ENCODE measurements at regions not wholly inside any gene's neighbourhood (a gene's known extent, or its start where the extent isn't known, plus 50 kb on each side); places are given as distances from the start of the nearest gene placed in this dataset.

DNA sequence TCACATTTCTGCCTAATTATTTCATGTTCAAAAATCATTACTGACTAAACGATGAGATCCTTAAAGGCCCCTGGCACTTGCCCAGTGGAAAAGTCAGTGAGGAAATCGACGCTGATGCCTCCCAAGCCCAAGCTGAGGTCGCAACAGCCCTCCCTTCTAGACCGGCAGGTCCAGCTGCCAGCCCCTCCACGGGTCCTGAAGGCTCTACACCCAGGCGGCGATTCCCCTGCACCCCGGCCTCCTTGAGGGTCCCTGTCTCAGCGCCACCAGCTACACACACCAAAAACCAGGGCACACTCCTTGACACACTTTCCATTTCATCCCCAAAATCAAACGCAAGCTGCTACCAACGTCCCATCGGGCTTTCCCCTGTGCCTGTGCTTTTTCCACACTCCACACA, 200.1 kb upstream of the RNF32 start:
- DNase-seq = no peak

DNA sequence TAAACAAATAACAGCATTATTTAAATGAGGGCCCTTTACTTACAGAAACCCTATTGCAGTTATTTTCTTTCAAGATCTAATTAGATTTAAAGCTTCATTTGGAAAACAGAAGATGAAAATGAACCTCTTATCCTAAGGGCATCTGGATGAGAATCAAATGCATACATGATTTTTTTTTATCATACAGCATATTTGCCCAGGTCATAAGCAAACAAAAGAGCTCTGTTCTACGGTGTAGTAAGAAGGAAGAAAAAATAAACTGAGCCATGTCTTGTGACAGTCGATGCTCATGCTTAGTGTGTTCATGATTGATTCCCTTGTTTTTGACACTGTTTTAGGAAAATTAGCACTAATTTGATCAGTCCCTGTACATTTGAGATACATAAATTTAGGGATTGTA, 202.6 kb upstream of the RNF32 start:
- DNase-seq = no peak

DNA sequence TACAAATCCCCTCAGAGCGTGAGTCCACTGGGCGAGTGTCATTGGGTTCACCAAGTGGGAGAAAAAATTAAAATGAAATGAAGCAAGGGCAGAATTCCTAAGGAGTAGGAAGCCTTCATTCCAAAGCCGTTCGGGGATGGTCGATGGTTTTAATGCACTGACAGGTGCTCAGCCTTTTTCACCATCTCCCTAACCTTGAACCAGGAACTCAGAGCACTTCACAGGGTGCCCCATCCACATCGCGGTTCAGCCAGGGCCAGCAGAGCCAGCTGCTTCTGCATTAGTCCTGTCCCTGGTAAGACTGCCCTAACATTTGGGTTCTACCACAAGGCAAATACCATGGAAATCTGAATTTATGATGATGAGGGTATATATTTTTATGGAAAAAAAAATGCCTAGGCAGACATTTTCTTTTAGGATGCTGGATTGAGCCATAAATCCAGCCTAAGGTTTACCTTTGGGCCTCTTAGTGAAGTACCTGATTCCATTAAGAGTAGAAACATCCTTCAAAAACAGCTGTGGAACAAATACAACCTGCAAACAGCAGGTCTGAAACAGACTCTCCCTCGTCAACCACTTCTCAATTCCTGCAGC, 203.5 kb upstream of the RNF32 start:
- no peak for DNase-seq

DNA sequence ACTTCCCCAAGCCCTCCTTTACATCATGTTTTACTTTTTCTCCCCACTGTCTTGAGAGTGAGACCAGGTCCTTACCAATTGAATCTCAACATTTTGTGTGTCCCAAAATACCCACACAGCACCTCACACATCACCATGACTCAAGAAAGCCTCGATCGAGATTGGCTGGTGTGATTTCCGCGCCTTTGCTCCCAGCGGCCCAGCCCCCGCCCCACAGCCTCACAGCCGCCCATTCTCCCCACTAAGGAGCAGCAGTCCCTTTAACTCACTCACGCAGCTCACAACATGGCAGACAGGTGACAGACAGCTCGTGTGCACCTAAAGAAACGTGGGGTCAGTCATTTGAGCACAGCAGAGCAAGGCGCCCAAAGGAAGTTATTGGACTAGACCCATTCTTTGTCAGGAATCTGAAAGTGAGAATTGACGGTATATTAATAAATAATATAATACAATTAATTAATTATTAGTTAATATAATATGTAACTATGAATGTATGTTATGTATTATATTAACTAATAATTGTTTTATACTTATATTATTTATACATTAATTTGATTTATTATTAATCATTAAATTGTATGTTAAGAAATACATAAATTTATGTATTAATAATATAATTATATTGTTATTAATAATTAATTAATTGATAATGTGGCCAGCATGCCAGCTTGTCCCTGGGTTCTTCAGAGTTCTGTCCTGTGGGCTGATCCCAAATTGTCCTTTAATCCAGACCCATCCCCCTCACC, 204.9 kb upstream of the RNF32 start:
- DNase-seq = no peak

DNA sequence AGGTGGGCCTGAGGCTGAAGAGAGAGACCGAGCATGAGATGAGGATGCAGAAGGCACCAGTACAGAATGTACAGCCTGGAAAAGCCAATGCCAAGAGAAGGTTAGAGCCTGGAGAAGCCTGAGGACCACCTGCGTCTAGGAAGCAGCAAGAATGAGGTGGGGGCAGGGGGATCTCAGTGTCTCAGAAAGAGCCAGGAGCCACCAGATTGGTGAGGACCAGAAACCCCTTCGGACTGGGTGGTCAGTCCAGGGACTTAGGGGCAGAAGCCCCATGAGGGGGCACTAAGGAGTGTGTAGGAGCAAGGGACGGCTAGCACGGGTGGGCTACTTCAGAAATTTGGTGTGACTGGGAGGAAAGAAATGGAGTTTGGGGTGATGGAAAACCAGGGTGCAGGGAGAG, 205.9 kb upstream of the RNF32 start:
- DNase-seq = no peak

DNA sequence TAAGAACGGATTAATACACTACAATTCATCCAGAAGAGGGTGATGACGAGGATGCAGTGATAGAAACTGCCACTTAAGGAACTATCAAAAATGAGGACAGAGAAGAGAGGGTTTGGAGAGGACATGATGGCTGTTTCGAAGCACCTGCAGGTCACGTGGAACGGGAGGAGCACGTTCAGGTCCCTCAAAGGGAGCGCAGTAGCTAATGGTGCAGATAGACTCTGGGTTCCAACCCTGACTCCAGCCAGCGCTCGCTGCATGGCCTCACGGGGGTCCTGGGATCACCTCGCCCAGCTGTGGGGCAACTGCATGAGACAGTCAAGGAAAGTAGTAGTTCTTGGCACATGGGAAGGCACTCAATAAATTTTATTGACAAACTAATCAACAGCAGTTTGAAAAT, 208.6 kb upstream of the RNF32 start:
- DNase-seq = no peak

DNA sequence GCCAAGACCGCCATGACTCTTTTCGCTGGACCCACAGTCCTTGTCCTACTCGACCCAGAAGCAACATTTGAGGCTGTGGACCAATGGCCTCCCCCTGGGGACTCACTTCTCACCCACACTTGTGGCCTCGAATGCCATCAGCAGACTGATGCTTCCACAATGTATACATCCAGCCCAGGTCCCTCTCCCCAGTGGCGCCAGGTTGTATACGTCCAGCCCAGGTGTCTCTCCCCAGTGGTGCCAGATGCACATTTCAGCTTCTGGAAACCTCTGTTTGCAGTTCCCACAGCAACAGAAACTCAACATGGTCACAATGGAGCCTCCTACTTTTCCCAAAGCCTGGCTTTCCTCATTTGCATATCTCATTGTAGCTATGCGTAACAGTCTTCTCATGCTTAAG, 210.5 kb upstream of the RNF32 start:
- DNase-seq = no peak

DNA sequence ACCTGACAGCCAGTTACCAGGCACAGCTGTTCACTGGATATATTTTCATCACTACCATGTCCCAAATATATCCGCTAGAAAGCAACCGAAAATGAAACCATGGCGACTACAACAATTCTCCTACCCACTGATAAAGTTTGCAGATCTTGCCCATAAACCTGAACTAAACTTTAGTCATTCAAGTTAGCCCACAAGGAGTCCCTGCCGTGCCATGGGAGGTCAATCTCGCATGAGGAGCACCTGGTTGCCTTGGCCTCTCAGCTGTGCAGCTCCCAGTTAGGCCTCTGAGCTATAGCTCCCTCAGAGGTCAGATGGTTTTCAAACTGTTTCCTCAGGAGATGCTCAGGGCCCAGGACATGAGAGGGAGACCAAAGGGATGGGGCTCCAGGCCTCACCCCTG, 211.1 kb upstream of the RNF32 start:
- DNase-seq = no peak

DNA sequence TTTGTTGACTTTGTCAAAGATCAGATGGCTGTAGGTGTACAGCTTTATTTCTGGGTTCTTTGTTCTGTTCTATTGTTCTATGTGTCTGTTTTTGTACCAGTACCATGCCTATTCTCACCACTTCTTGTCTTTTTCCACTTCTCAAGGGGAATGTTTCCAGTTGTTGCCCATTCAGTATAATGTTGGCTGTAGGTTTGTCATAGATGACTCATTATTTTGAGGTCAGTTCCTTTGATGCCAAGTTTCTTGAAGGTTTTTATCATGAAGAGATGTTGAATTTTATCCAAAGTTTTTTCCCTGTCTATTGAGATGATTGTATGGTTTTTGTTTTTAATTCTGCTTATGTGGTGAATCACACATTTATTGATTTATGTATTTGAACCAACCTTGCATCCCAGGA, 216.7 kb upstream of the RNF32 start:
- no peak for DNase-seq

DNA sequence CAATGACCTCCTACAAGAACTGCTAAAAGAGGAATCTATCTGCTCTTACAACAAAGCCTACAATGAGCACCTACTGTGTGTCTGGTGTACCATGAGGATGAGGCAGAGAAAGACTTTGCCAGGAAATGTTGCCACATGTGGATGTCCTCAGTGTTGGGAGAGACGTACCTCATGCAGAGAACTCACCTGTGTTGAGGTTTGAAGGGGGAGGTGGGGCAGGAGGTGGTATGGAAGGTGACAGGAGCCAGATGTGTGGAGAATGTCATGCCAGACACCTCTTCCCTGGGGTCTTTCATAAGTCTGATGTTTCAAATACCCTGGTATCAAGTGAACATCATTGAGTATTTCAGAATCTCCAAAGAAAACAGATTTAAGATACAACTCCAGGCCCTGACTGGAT, 220.1 kb upstream of the RNF32 start:
- DNase-seq = no peak

DNA sequence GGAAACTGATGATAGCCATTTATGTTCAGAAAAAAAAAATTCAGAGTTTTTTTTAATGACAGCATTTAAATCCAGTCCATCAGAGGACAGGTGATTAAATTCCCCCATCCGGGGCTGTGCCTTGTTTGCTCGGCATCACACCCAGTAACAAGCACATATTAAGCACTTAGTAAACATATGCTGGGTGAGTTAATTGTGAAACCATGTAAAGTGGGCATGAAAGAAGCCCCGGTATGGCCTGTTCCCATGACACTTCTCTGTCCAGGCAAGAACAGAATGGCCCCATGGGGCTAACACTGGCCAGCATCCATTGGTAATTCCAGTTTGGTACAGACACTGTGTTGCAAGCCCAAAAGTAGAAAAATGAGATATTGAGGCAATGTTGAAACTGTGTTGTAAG, 220.8 kb upstream of the RNF32 start:
- DNase-seq = no peak

DNA sequence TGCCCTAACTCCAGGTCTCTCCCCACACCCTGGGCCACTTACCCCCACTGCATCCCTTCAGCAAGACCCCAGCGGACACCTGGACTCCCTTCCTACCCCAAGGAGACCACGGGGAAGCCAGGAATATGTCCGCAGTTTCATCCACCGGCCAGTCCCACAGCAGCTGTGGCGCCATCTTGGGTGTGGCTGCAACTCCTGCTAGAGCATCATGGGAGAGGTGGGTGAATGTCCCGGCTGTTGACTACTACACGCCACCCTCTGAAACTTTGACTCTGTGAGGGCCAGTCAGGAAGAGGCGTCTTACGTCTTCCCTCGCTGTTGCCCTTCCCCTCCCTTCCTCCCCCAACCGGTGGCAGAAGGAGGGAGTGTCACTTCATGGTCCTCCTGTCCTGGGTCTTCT, 238.3 kb upstream of the RNF32 start:
- no peak for DNase-seq

DNA sequence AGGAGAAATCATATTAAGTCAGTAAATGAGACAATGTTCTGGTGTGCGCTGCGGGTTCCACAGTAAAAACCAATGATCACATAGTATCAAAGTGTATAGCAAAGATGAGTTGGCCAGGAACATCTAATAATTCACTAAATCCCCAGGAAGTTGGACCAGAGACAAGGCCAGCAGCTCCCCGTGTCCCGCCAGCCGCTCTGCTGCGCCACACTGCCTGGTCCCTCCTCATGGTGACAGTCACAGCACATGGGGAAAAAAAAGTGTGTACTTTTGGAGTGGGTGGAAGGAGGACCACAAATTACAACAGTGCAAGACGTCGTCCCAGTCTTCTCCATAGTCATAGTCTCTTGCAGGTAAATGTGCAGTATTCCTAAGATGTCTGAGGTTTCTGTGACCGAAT, 239.0 kb upstream of the RNF32 start:
- no peak for DNase-seq

DNA sequence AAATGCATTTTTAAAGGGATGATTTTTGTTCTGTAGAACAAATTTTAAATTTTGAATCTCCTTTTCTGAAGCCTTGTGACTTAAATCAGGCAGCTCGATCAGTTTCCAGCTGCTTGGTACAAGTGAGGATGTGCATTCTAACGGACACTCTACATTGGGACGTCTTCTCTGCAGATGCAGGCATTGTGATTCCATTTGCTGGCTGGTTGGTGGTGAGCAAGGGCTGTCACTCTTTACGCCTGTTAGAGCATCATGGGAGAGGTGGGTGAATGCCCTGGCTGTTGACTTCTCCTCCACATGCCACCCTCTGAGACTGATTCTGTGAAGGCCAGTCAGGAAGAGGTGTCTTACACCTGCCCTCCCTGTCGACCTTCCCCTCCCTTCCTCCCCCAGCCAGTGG, 240.5 kb upstream of the RNF32 start:
- no peak for DNase-seq

DNA sequence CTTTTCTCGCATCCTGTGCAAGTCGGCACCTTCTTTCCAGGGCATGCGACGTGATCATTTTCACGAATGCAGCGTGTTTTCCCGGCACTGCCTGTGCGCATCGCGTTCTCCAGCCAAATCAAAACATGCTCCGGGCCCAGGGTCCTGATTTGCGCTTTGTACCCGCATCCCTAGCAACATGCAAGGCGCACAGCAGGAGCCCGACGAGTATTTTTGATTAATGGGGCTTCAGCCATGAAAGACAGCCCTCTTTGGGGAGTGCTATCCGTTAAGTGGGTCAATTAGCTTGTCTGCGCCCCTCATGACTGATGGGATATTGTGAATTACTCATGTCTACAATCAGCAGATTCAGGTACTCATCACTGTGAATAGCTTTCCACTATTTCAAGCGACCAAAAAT, 243.3 kb upstream of the RNF32 start:
- DNase-seq = no peak

DNA sequence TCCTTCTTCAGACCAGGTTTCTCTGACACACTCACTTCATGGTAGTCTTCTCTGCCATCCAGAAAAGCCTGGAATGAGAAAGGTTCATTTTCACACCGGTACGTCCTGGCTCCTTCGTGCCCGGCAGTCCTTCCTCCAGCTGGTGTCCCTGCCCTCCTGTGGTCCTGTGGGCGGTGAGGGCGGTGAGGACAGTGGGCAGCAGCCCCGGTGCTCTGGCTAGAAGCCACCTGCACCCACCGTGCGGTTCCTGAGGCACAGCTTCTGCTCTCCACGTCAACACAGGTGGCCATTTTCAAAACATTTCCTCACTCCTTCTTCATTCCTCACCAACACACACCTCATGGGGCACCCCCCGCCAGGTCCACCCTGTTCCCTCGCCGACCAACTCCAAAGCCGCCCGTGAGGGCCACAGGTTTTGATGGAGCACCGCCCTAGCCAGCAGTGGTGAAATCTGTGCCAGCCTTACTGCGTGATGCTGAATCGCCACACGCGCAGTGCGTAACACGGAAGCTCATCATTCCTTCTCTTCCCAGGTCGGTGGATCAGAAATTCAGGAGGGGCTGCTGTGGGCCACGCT, 251.4 kb upstream of the RNF32 start:
- no peak for DNase-seq

DNA sequence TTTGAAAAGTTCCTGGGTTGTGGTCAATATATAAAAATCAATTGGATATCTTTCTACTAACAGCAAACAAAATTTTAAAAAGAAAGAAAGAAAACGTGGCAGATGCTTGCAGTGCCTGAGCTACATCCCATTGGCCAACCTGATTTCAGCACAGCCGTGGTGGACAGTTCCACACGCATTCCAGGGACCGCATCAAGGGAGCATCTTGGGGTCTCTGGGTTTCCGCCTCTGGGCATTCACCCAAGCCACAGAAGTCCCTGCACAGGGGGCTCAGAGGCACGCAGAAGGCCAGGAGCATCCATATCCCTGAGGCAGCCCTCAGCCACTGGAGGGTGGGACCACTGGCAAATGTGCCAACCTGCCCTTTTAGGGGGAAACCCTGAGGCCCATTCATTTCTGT, 254.5 kb upstream of the RNF32 start:
- no peak for DNase-seq

DNA sequence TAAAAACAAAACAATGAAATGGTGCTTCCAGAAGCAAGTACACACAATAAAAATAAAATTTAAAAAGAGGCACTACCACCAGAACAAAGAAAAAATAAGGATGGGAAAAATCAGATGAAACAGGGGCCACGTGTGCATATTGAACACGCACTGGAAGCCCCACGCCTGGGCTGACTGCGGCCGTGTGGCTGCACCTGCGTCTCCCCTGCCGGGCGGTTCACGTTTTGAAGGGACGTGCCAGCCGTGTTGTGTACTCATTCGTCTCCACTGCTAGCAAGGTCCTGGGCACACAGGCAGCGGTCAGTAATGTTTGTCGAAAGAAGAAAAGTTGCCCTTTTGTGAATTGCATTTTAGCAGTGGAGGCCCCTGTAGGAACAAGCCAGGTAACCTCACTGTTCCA, 255.9 kb upstream of the RNF32 start:
- DNase-seq = no peak

DNA sequence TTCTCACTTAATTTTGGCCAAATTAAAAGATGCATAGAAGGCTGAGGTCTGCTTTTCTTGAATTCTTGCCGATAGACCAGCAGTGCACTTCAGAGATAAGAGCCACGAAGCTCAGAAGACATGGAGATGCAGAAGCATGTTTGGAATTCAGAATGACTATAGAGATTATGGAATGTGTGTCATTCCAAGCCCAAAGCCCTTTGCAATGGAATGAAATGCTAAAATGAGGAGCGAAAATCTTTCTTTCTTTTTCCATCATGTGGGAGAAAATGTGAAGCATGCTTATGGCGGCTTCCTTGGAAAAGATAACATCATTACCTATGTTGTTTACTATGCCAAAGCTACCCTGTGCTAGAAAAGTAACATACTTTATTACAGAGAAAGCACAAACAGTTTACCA, 257.0 kb upstream of the RNF32 start:
- no peak for DNase-seq

DNA sequence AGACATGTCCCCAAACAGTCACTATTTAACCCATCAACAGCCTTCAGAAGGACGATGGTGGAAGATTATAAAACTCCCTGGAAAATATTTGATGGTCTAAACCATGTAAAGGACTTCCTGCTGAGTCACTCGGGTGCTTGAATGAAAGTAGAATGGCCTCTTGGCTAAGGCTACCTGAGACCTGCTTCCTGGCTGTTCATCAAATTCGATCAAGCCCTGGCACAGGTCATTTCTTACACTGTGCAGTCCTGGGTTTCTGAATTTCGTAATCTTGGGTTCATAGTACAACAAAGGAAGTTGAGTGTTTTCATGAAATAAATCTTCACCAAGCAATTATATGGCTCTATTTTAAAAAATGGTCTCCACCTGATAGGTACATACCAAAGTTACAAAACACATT, 260.3 kb upstream of the RNF32 start:
- no peak for DNase-seq

DNA sequence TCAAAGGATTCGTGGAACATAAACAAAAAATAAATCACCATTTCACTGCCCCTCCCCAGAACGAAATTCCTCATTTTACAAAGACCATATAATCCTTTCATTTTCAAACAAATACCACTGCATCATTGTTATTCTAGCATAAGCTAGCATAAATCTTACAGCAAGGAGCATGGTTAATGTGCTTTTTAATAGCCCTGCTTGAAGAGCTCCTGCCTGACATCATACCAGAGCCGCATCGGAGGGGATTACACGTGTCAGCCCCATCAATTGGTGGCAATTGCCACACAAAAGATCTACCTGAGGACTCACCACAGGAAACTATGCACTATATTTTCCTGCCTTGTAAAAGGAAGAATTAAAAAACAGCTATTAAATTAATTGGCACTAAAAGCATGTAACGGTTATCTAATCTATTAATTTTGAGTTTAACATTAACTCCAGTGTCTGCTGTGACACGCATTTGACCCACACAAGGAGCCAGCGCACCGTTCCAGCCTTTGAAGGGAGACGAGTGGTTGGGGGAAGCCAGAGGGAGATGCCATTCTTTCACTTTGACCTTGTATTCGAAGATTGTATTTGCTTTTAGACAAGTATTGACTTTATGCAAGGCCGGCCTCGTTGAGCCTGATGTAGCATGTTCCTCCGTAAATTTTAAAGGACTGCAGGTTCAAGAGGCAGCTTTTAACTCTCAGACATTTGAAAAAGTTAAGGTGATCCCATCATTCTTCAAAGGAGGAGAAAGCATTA, 261.1 kb upstream of the RNF32 start:
- no peak for DNase-seq

DNA sequence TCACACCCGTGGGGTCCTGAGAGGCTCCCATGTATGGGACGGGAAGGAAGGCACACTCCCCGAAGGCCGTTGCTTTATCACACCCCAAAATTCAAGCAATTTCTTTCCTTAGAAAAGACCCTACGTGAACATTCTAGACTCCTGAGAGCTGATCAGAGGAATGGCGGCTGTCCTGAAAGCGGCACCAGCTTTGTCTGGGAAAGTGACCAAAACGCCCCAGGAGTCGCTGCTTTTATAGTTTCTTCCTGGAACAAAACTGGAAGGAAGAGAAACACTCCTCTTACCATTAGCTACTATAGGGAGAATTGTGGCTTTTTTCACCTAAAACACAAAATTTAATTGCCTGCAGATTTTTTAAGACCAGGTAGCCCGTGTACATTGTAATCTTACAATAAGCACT, 261.8 kb upstream of the RNF32 start:
- no peak for DNase-seq

DNA sequence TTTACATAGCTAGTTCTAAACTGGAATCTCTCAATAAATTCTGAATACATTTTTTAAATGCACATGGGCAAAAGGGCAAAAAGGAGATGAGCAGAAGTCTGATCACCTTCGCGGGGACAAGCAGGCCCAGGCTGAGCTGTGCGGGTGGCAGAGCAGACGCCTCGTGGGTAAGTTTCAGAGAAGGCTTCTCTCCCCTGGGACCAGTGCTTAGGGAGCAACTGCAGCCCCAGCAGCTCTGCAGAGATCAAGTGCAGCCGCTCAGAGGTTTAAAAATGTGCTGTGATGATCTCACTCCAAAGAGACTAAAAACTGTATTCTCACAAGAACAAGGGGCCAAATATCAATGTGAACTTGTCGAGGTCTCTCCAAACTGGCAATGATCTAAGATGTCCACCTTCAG, 264.3 kb upstream of the RNF32 start:
- no peak for DNase-seq

DNA sequence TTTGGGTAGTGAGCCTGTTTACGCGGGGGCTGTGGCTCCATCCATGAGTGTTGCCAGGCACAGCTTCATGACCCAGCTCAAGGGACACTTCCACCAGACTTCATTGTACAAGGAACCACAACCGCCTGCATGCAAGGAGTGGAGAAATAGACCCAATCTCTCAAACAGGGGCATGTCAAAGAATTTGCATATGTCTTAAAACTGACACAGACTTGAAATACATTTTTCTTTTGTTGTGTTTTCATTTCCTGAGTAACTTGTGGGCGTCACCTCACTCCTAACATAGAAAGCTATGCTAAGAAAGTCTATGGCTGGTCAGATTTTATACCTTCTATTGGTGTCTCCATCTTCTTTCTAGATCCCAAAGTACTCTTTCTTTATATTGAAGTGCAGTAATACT, 266.2 kb upstream of the RNF32 start:
- no peak for DNase-seq

Data from activated CD4-positive, alpha-beta T cell treated with anti-CD3 and anti-CD28 coated beads, Interleukin-2, amount 50 U/mL, for 16 hours (primary cell).